CD4-positive, alpha-beta memory T cell (primary cell): ENCODE measurements at regions not wholly inside any gene's neighbourhood (a gene's known extent, or its start where the extent isn't known, plus 50 kb on each side); places are given as distances from the start of the nearest gene placed in this dataset.

Source experiments
- CTCF ChIA-PET: fragments of 350-600 bp; sonication (Branson Sonifier 250); formaldehyde crosslinking; loops from one replicate; lab custom pipeline; 2021; ENCODE audit warnings: inconsistent platforms; ENCODE audit not compliant: partially characterized antibody; lab: Charles Lee
- POLR2A ChIA-PET: fragments of 350-600 bp; sonication (Branson Sonifier 250); formaldehyde crosslinking; loops from one replicate; lab custom pipeline; 2021; ENCODE audit not compliant: partially characterized antibody; lab: Charles Lee
- DNase-seq, 5 donors: peaks; one replicate each; pipeline versions ENCODE4 v3.0.0 to v3.0.0-alpha.2; 2020 to 2022; ENCODE audit warnings: mixed read lengths in 1 of 5
- H3K27ac ChIP-seq: one replicate; pipeline ENCODE4 v1.7.0; 2013; ENCODE audit warnings: low read depth, low read length
- H3K27me3 ChIP-seq: 2 replicates; pipeline ENCODE4 v1.7.0; 2013; ENCODE audit warnings: mild to moderate bottlenecking, low read length, moderate library complexity; ENCODE audit not compliant: insufficient read depth
- H3K36me3 ChIP-seq: 2 replicates; pipeline ENCODE4 v1.7.0; 2013; ENCODE audit warnings: mild to moderate bottlenecking, low read length, moderate library complexity; ENCODE audit not compliant: insufficient read depth
- H3K4me1 ChIP-seq: 2 replicates; pipeline ENCODE4 v1.7.0; 2013; ENCODE audit warnings: mild to moderate bottlenecking, low read length, moderate library complexity; ENCODE audit not compliant: insufficient read depth
- H3K4me3 ChIP-seq, 2 donors: one replicate each; pipeline ENCODE4 v1.7.0; 2013; ENCODE audit warnings: low read length in 2 of 2, mild to moderate bottlenecking in 1 of 2
- H3K9me3 ChIP-seq, 2 donors: one replicate each; pipeline ENCODE4 v1.7.0; 2013; ENCODE audit warnings: low read length in 2 of 2, control low read depth in 1 of 2; ENCODE audit not compliant: control insufficient read depth in 1 of 2
- H3K27ac Mint-ChIP-seq, 7 donors: one replicate each; pipeline ENCODE4 v1.8.0; 2020 to 2021; ENCODE audit warnings: mixed read lengths in 7 of 7, mild to moderate bottlenecking in 6 of 7, inconsistent platforms in 3 of 7, moderate library complexity in 3 of 7
- H3K27me3 Mint-ChIP-seq, 2 donors: one replicate each; pipeline ENCODE4 v1.8.0; 2020 to 2021; ENCODE audit warnings: mixed read lengths in 2 of 2
- H3K36me3 Mint-ChIP-seq, 2 donors: one replicate each; pipeline ENCODE4 v1.8.0; 2020 to 2021; ENCODE audit warnings: mixed read lengths in 2 of 2, inconsistent platforms in 1 of 2, mild to moderate bottlenecking in 1 of 2
- H3K4me1 Mint-ChIP-seq, 4 donors: one replicate each; pipeline ENCODE4 v1.8.0; 2020 to 2021; ENCODE audit warnings: mixed read lengths in 4 of 4, mild to moderate bottlenecking in 1 of 4
- H3K4me3 Mint-ChIP-seq, 8 donors: one replicate each; pipeline ENCODE4 v1.8.0; 2020 to 2021; ENCODE audit warnings: mixed read lengths in 8 of 8, mild to moderate bottlenecking in 7 of 8, moderate library complexity in 6 of 8, inconsistent platforms in 3 of 8
- H3K9me3 Mint-ChIP-seq, 8 donors: one replicate each; pipeline ENCODE4 v1.8.0; 2020 to 2021; ENCODE audit warnings: mixed read lengths in 8 of 8, mild to moderate bottlenecking in 5 of 8, inconsistent platforms in 3 of 8, moderate library complexity in 1 of 8
- intact Hi-C: fragments of 100-400 bp; cut with micrococcal nuclease; formaldehyde crosslinking; loops from one replicate; pipeline ENCODE4 v1.15.1; 2023

DNA sequence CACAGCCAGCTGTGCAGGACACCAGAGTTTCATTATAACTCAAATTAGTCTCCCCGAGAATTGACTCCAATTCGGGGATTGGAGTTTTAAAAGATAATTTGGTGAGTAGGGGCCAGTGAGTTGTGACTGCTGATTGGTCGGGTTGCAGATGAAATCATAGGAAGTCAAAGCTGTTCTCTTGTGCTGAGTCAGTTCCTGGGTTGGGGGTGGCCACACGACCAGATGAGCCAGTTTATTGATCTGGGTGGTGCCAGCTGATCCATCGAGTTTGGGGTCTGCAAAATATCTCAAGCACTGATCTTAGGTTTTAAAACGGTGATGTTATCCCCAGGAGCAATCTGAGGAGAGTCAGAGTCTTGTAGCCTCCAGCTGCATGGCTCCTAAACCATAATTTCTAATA is 82.7 kb upstream of the SLC66A3 start:
- peaks cover 4 to 9% of the 10 kb centered on the region in 2 donors for H3K27me3 Mint-ChIP-seq
- peak overlapping the region in 2 of 7 donors; percentile 42 to 70 for H3K27ac Mint-ChIP-seq
- ChIA-PET CTCF (interaction anchor here (0.8 to 1.7 kb wide), 2 partner anchors 49 to 57 kb away, joined by 3 to 5 read pairs; no protein-coding TSS in a partner anchor), POLR2A (no interaction called here)
- Histone ChIP-seq H3K27me3 (no peaks in the 10 kb centered on the region), H3K4me3 (no peak overlapping the region), H3K36me3 (no peaks in the 10 kb centered on the region), H3K27ac (no peak overlapping the region), H3K4me1 (peaks cover 24% of the 10 kb centered on the region), H3K9me3 (no peaks in the 10 kb centered on the region)
- DNase-seq, result no peak
- H3K4me1 Mint-ChIP-seq, result peaks cover 7 to 16% (median 12%) of the 10 kb centered on the region in 4 donors
- peaks cover 0 to 4% (median 0%) of the 10 kb centered on the region in 8 donors for H3K9me3 Mint-ChIP-seq
- intact Hi-C loops, result no loop called here
- H3K36me3 Mint-ChIP-seq, result no peaks in the 10 kb centered on the region
- H3K4me3 Mint-ChIP-seq, result peak overlapping the region in 6 of 8 donors; percentile 1 to 63 (median 36)

DNA sequence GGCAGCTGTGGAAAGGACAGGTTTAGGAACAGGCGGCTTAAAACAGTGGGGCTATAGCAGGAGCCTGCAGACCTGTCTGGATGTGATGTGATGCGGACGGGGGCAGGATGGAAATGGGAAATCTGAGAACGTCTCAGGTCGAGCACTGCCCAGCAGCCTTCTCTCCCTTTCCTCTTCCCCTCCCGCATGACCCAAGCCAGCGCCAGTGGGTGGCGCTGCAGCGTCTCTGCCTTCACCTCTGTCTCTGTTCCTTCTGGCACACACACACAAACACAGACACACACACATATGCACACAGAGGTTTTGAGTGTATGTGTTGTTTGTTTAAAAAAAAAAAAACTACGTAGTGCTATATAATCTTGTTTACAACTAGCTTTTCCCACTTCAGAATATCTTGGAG is 82.0 kb upstream of the SLC66A3 start:
- H3K27me3 Mint-ChIP-seq, result peaks cover 7 to 9% of the 10 kb centered on the region in 2 donors
- peaks cover 7 to 16% (median 12%) of the 10 kb centered on the region in 4 donors for H3K4me1 Mint-ChIP-seq
- Histone ChIP-seq H3K27ac (no peak overlapping the region), H3K4me1 (peaks cover 24% of the 10 kb centered on the region), H3K9me3 (no peaks in the 10 kb centered on the region), H3K36me3 (no peaks in the 10 kb centered on the region), H3K4me3 (no peak overlapping the region), H3K27me3 (no peaks in the 10 kb centered on the region)
- H3K36me3 Mint-ChIP-seq, result no peaks in the 10 kb centered on the region
- CTCF ChIA-PET, result interaction anchor here (0.5 to 1.7 kb wide), 4 partner anchors 12 to 242 kb away, joined by 3 to 5 read pairs (median 3); no protein-coding TSS in a partner anchor
- peak overlapping the region in 1 of 7 donors; percentile 10 for H3K27ac Mint-ChIP-seq
- H3K4me3 Mint-ChIP-seq, result no peak overlapping the region
- peaks cover 0 to 4% (median 0%) of the 10 kb centered on the region in 8 donors for H3K9me3 Mint-ChIP-seq
- no peak for DNase-seq
- intact Hi-C loops, result no loop called here
- POLR2A ChIA-PET, result no interaction called here

DNA sequence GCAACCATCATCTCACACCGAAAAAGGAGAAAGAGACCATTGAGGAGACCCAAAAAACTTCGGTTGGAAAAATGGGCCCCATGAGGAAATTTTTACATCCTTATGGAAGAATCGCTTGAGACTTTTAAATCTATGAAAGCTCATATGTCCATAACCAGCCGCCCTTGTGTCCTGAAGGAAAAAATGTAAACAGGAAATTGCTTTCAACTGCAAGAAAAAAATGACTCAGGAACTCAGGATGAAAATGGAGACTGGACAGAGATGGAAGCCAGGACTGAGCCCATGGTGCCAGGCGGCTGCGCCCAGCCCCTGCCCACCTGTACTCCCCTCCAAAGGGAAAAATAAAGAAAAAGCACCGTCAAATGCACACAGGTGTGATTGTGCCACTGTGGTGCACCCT is 81.5 kb upstream of the SLC66A3 start:
- no peaks in the 10 kb centered on the region for H3K9me3 ChIP-seq
- intact Hi-C loops, result no loop called here
- peaks cover 6 to 7% of the 10 kb centered on the region in 2 donors for H3K27me3 Mint-ChIP-seq
- H3K27ac Mint-ChIP-seq, result no peak overlapping the region
- no peak overlapping the region for H3K4me3 ChIP-seq
- no peak overlapping the region for H3K4me3 Mint-ChIP-seq
- H3K36me3 Mint-ChIP-seq, result no peaks in the 10 kb centered on the region
- no peaks in the 10 kb centered on the region for H3K36me3 ChIP-seq
- ChIA-PET POLR2A (no interaction called here), CTCF (interaction anchor here (0.9 kb wide), 1 partner anchor 12 kb away, joined by 3 read pairs; no protein-coding TSS in a partner anchor)
- no peak for DNase-seq
- H3K4me1 Mint-ChIP-seq, result peaks cover 7 to 16% (median 12%) of the 10 kb centered on the region in 4 donors
- peaks cover 0 to 4% (median 0%) of the 10 kb centered on the region in 8 donors for H3K9me3 Mint-ChIP-seq
- peaks cover 24% of the 10 kb centered on the region for H3K4me1 ChIP-seq
- no peaks in the 10 kb centered on the region for H3K27me3 ChIP-seq
- H3K27ac ChIP-seq, result no peak overlapping the region

DNA sequence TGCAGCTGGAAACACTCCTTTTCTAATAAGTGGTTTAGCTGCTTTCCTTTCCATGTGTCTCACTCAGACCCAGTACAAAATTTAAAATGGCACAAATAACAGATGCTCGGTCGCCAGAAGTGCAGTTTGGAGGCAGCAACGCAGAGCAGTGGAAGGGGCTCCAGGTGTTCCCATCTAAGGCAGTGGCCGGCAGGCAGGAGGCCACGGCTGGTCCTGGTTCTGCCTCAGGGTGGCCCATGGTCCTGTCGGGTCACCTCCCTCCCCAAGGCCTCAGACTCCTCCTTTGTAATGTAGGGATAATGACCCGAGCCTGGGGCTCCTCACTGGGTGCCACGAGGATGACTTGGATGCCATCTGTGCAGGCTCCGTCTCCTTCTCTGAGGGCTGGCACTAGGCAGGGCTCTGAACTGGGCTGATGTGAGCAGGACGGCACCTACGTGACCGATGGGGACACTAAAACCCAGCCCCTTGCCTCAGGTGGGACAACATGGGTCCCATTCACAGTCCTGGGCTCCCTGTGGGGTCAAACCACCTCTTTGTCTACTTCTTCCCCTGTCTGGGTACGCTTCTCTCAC is 80.9 kb upstream of the SLC66A3 start:
- POLR2A ChIA-PET, result no interaction called here
- Histone ChIP-seq H3K4me1 (peaks cover 24% of the 10 kb centered on the region), H3K4me3 (no peak overlapping the region), H3K9me3 (no peaks in the 10 kb centered on the region), H3K27me3 (no peaks in the 10 kb centered on the region), H3K27ac (no peak overlapping the region), H3K36me3 (no peaks in the 10 kb centered on the region)
- H3K4me1 Mint-ChIP-seq, result peaks cover 7 to 16% (median 12%) of the 10 kb centered on the region in 4 donors
- H3K9me3 Mint-ChIP-seq, result peaks cover 0 to 4% (median 0%) of the 10 kb centered on the region in 8 donors
- CTCF ChIA-PET, result interaction anchor here (0.9 kb wide), 1 partner anchor 11 kb away, joined by 3 read pairs; no protein-coding TSS in a partner anchor
- intact Hi-C loops, result no loop called here
- no peaks in the 10 kb centered on the region for H3K36me3 Mint-ChIP-seq
- H3K27ac Mint-ChIP-seq, result no peak overlapping the region
- no peak overlapping the region for H3K4me3 Mint-ChIP-seq
- DNase-seq, result no peak
- H3K27me3 Mint-ChIP-seq, result peaks cover 6 to 7% of the 10 kb centered on the region in 2 donors

DNA sequence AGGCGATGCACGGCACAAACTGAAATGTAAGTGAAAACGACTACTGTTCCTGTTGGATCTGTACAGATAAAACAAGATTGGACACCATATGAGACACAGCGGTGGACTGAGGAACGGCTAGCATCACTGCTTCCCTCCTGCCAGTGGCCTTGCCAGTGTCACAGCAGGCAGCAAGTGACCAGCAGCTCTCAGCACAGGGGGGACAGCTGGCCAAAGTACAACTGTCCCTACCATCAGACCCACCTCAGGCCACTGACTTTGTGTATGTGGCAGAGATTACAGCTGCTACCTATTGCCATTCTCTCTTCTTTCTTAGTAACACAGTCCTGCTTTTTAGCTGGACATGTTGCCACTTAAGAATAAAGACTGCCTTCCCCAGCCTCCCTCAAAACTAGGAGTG is 80.0 kb upstream of the SLC66A3 start:
- H3K9me3 Mint-ChIP-seq, result peaks cover 0 to 6% (median 0%) of the 10 kb centered on the region in 8 donors
- no peaks in the 10 kb centered on the region for H3K27me3 ChIP-seq
- no peaks in the 10 kb centered on the region for H3K36me3 Mint-ChIP-seq
- H3K9me3 ChIP-seq, result no peaks in the 10 kb centered on the region
- DNase-seq, result no peak
- intact Hi-C loops, result no loop called here
- H3K27ac Mint-ChIP-seq, result no peak overlapping the region
- H3K27ac ChIP-seq, result no peak overlapping the region
- H3K4me3 ChIP-seq, result no peak overlapping the region
- no peaks in the 10 kb centered on the region for H3K36me3 ChIP-seq
- POLR2A ChIA-PET, result no interaction called here
- no peak overlapping the region for H3K4me3 Mint-ChIP-seq
- H3K27me3 Mint-ChIP-seq, result peaks cover 6 to 7% of the 10 kb centered on the region in 2 donors
- H3K4me1 ChIP-seq, result peaks cover 24% of the 10 kb centered on the region
- CTCF ChIA-PET, result no interaction called here
- peaks cover 7 to 16% (median 12%) of the 10 kb centered on the region in 4 donors for H3K4me1 Mint-ChIP-seq

DNA sequence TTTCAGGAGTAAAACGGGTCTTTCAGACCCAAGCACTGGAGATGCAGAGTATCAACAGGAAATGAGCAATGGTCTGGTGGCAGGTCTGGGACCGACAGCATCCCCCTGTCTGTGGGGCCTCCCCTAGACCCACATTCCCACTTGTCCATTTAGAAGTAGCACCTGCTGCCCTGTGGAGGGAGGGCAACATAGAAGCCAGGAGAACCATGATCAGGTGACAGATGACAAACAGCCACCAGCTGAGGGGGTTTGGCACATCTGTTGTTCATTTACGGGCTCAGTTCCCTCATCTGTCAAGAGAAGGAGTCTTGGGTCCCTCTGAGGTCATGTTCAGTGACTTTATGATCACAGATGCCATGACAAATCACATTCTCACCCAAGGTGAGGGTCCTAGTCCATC is 77.9 kb upstream of the SLC66A3 start:
- Histone ChIP-seq H3K4me1 (peaks cover 9% of the 10 kb centered on the region), H3K27ac (no peak overlapping the region), H3K4me3 (no peak overlapping the region), H3K36me3 (no peaks in the 10 kb centered on the region), H3K27me3 (no peaks in the 10 kb centered on the region), H3K9me3 (no peaks in the 10 kb centered on the region)
- ChIA-PET CTCF (no interaction called here), POLR2A (no interaction called here)
- Mint-ChIP-seq H3K4me3 (no peak overlapping the region), H3K27me3 (peaks cover 5 to 6% of the 10 kb centered on the region in 2 donors), H3K36me3 (no peaks in the 10 kb centered on the region), H3K9me3 (peaks cover 0 to 2% (median 0%) of the 10 kb centered on the region in 8 donors), H3K4me1 (peaks cover 3 to 7% (median 4%) of the 10 kb centered on the region in 4 donors), H3K27ac (no peak overlapping the region)
- DNase-seq, result no peak
- intact Hi-C loops, result no loop called here

DNA sequence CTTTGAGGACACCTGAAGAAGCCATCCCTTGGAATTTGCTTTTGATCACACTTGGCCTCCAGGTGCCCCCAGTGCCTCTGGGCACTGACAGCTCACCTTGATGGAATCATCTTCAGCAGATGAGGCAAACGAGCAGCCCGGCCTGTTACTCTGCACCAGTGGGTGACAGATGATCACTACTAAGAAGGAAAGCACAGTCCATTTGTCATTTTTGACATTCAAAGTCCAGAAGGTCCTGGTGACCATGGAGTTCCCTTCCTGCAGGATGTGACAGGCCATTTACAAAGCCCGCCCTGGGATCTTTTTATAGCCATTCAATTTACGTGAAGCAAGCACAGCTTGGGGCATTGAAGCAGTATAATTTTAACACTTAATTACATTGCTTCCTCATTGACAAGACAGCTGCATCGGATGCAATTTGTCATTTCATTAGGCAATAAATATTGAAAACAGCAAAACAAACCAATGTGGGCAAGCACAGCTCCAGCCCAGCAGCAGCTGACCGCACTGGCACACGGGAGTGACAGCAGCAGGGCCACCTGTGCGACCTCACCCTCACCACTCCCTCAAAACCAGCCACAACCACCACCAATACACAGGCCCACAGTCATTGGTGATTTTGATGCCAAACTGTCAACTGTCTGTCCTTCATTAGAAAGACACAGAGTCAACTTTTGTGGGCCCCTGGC is 76.0 kb upstream of the SLC66A3 start:
- Mint-ChIP-seq H3K4me1 (no peaks in the 10 kb centered on the region), H3K36me3 (no peaks in the 10 kb centered on the region)

More for the DNA sequence above, 76.0 kb upstream of the SLC66A3 start:
- Mint-ChIP-seq H3K27me3 (peaks cover 4 to 6% of the 10 kb centered on the region in 2 donors), H3K9me3 (peaks cover 0 to 2% (median 0%) of the 10 kb centered on the region in 8 donors), H3K4me3 (no peak overlapping the region), H3K27ac (no peak overlapping the region)
- Histone ChIP-seq H3K4me1 (no peaks in the 10 kb centered on the region), H3K9me3 (no peaks in the 10 kb centered on the region), H3K4me3 (no peak overlapping the region), H3K27me3 (no peaks in the 10 kb centered on the region), H3K36me3 (no peaks in the 10 kb centered on the region), H3K27ac (no peak overlapping the region)
- no peak for DNase-seq
- POLR2A ChIA-PET, result no interaction called here
- intact Hi-C loops, result no loop called here
- CTCF ChIA-PET, result no interaction called here
